ENCODE measurements at regions not wholly inside any gene's neighbourhood (a gene's known extent, or its start where the extent isn't known, plus 50 kb on each side); places are given as distances from the start of the nearest gene placed in this dataset.

DNA sequence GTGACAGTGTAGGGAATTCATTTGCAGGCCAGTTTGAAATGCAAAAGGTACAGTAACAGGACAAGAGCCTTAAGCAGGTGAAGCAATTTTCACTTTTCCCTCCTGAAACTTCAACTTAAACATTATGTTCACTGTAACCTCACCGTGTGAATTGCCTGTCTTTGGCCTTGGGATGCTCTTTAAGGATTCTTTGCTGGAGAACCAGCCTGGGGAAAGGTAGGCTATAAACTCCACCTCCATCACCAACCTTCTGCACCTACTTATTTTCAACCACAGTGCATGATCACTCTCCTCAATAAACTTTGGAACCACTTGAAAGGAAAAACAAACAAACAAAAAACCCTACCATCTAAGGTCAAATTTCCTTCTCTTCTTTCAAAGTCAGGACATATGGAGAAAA lies 300.5 kb downstream of the TLE1 start:
- no peak for DNase-seq

- DNase-seq, result no peak
Observed at GRCh38 chr9:81387360-81388106, 301.8 kb downstream of the TLE1 start.

DNA sequence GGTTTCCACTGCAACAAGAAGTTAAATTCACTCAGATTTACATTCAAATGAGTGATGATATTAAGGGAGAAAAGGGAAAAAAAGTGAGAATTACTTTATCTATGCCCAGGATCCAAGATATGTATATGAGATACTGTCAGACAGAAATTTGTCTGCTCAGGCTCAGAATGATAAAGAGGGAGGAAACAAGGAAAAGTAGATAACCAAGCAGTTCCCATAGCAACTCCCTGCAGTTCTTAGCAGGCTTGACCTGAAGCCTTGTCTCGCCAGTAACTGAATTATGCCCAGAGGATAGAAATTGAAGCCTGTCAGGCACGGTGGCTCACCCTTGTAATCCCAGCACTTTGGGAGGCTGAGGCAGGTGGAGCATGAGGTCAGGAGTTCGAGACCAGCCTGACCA lies 304.4 kb downstream of the TLE1 start:
- no peak for DNase-seq

DNA sequence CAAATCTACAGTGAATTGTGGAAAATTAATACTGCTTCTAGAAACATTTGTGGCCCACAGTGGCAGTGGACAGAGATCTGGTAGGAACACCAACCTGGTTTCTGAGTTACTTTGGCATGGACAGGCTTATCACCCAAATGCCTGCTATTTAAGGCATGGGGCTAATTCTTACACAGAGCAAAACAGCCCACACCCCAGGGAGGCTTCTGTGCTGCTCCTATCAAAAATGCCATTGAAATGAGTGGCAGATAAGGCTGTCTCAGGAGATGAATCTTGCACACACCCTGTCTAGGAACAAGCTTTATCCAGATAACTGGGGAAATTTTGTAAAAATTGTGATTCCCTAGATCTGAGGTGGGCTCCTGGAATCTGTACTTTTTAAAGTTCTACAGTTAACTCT lies 307.1 kb downstream of the TLE1 start:
- no peak for DNase-seq

GRCh38 chr9:81381694-81382093 lies 307.7 kb downstream of the TLE1 start:
- DNase-seq, result no peak

- no peak for DNase-seq
Observed at GRCh38 chr9:81380504-81381359, 308.6 kb downstream of the TLE1 start.

DNA sequence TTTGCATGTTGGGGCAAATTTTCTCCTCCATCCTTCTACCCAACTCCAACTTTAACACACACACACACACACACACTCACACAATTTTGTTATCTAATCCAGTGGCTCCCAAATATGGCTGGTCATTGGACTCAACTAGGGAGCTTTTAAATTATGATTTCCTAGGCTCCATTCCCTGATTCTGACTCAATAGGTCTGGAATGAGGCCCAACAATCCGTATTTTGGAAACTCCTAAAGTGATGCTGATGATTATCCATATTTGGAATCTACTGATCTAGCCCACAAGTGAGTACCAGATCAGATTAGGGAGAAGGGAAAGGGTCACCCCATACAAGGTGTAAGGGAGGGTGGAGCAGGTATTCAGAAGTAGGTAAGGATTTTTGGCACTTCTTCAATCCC lies 309.7 kb downstream of the TLE1 start:
- no peak for DNase-seq

- DNase-seq, result no peak
Observed at GRCh38 chr9:81377921-81378320, 311.4 kb downstream of the TLE1 start.

DNA sequence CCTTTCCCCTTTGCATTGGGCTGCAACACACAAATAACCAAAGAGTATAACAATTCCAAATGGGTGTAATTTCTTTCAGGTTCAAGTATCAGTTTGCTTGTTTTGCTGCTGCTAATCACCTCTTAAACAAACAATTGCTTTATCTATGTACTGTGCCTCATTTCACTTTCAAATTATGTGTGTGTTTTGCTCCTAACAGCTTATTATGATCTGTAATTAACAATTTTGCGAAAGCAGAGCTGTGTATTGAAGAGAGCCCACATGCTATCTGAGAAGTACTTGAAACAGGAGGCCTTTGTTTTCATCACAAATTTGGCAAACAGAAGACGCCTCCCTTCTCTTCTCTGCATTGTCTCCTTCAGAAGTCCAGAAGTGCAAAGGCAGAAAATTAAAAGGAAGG lies 312.0 kb downstream of the TLE1 start:
- DNase-seq, result no peak

DNA sequence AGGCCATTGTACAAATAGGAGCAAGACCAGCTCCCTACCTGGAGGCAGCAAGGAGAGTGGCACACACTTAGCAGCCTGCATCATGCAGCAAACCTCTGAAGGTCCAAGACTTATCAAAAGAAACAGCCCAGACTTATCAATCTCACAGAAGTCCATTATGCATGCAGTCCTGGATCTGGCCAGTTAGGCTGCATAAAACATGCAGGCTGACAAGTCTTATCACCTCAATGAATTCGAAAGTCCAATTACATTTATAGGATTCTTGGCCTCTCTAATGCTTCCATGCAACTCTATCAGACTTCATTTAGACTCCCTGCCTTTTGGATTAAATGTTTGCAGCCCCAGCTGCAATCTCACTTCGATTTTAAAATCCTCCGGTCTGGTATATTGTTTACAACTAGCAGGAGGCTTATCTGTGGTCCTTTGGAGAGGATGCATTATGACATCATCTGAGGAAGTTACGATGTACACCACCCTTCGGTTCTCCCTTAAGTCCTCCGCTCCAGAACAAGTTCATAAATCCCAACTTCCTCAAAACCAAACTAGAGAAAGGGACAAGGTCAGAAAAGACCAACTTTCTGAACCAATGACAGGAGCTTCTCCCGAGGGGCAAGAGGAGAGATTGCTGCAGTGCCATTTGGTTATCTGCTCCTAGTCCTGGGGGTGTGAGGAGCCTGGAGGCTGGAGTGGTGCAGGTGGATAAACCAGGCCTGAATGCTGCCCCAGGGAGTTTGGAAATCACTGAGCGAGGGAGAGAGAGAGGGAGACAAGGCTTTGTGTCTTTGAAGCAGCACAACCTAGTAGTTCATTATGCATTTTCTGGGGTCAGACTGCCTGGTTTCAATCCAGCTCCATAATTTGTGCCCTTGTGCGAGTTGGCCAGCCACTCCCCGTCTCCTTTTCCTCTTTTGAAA lies 313.9 kb downstream of the TLE1 start:
- DNase-seq, result peak; percentile 19 to 70

- DNase-seq, result peak; percentile 1 to 44
Observed at GRCh38 chr9:81374459-81375186, 314.7 kb downstream of the TLE1 start.

GRCh38 chr9:81373294-81373693 lies 316.1 kb downstream of the TLE1 start:
- DNase-seq, result no peak

GRCh38 chr9:81372628-81373191 lies 316.6 kb downstream of the TLE1 start:
- peak in 1 of 2 donors; percentile 7 for DNase-seq

- DNase-seq, result no peak
Observed at GRCh38 chr9:81371824-81372223, 317.5 kb downstream of the TLE1 start.

- no peak for DNase-seq
Observed at GRCh38 chr9:81370650-81371049, 318.7 kb downstream of the TLE1 start.

- no peak for DNase-seq
Observed at GRCh38 chr9:81370096-81370495, 319.3 kb downstream of the TLE1 start.

- no peak for DNase-seq
Observed at GRCh38 chr9:81369121-81369520, 320.2 kb downstream of the TLE1 start.

GRCh38 chr9:81363916-81364480 lies 325.3 kb downstream of the TLE1 start:
- DNase-seq, result no peak

DNA sequence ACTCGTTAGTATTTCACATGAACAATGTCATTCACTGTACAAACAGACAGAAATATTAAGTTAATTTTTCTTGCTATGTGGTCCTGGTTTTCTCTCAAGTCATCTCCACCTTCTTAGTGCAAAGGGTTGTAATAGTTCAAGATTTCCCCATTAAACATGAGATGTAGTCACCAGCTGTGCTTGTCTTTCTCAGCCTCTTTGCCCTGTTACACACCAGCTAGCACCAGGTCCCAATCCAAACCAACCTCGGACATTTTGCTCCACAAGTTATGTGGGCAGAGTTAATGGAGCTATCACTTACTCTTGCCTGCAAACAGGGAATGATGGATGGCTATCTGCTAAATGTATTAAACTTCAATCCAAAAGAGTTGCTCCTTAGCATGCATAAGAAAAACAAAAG lies 328.1 kb downstream of the TLE1 start:
- DNase-seq, result no peak

DNA sequence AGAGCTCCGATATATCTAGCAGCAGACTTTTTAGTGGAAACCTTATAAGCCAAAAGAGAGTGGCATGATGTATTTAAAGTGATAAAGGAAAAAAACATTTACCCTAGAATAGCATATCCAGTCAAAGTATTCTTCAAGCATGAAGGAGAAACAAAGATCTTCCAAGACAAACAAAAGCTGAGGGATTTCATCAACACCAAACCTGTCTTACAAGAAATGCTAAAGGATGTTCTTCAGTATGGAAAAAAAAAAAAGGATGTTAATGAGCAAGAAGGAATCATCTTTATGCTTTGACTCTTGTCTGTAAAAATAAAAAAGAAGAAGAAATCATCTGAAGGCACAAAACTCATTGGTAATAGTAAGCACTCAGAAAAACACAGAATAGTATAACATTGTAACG lies 338.2 kb downstream of the TLE1 start:
- DNase-seq, result no peak

GRCh38 chr9:81344366-81344765 lies 345.0 kb downstream of the TLE1 start:
- no peak for DNase-seq
